ENCODE measurements at regions not wholly inside any gene's neighbourhood (a gene's known extent, or its start where the extent isn't known, plus 50 kb on each side); places are given as distances from the start of the nearest gene placed in this dataset.

DNA sequence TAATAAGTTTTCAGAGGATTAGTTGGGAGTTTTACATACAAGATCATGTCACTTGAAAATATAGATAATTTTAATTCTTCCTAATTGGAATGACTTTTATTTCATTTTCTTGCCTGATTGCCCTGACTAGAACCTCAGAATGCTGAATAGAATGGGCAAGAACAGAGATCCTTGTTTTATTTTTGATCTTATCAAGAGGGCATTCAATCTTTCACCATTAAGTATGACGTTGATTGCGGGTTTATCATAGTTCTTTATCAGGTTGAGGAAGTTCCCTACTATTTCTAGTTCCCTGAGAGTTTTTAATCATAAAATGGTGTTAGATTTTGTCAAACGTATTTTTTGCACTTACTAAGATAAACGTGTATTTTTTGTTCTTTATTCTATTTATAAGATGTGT is 124.3 kb downstream of the DICER1 start:
- Histone ChIP-seq H3K18ac (ENCODE audit: insufficient read length, low read depth, low read length) (no peak overlapping the region), H3K56ac (ENCODE audit: insufficient read length, low read depth, low read length) (no peak overlapping the region), H2BK15ac (ENCODE audit: low read depth, low read length) (no peak overlapping the region), H3K4me1 (ENCODE audit: insufficient read depth, low read length) (no peaks in the 10 kb centered on the region), H4K91ac (ENCODE audit: insufficient read length, low read depth, low read length) (no peak overlapping the region), H3K14ac (ENCODE audit: insufficient read depth, low read length) (no peak overlapping the region), H3K79me2 (ENCODE audit: insufficient read depth, low read length) (no peaks in the 10 kb centered on the region), H3K4ac (ENCODE audit: low read depth, low read length) (no peak overlapping the region), H3K79me1 (ENCODE audit: insufficient read depth, low read depth, low read length, poor library complexity, severe bottlenecking) (no peaks in the 10 kb centered on the region), H2BK120ac (ENCODE audit: low read depth, low read length, poor library complexity, severe bottlenecking) (no peak overlapping the region), H3K27ac (ENCODE audit: insufficient read length, low read depth, low read length) (no peak overlapping the region), H3K9me3 (ENCODE audit: control insufficient read depth, low read depth, low read length) (no peaks in the 10 kb centered on the region), H4K8ac (replicated peaks; ENCODE audit: insufficient read length, low read depth, low read length) (no peak overlapping the region), H3K23ac (ENCODE audit: insufficient read length, low read depth, low read length) (no peak overlapping the region), H2BK20ac (ENCODE audit: low read depth, low read length, poor library complexity, severe bottlenecking) (no peak overlapping the region), H3T11ph (ENCODE audit: low read length) (no peak overlapping the region), H3K9ac (ENCODE audit: extremely low read depth, insufficient read length, low read length) (no peak overlapping the region), H2BK12ac (ENCODE audit: insufficient read length, low read depth, low read length) (no peak overlapping the region), H3K23me2 (ENCODE audit: insufficient read length, low read depth, low read length, poor library complexity, severe bottlenecking) (no peaks in the 10 kb centered on the region), H2AFZ (ENCODE audit: low read length) (no peak overlapping the region), H4K20me1 (ENCODE audit: control insufficient read depth, insufficient read depth, insufficient read length) (no peaks in the 10 kb centered on the region), H2AK5ac (ENCODE audit: insufficient read length, low read length) (no peak overlapping the region), H4K5ac (ENCODE audit: insufficient read length, low read depth, low read length) (no peak overlapping the region), H3K27me3 (ENCODE audit: insufficient read depth, low read length) (no peaks in the 10 kb centered on the region), H3K4me2 (ENCODE audit: insufficient read depth, insufficient read length, low read length) (no peak overlapping the region), H2BK5ac (ENCODE audit: insufficient read length, low read length) (no peak overlapping the region)
- peaks cover 12 to 16% of the 10 kb centered on the region in 2 experiments for H3K9me3 Mint-ChIP-seq
- H3K36me3 Mint-ChIP-seq (ENCODE audit: insufficient read depth in 1 of 3, low read depth in 3 of 3) = peaks cover 0 to 6% (median 0%) of the 10 kb centered on the region in 3 experiments; a peak in 3 of 7 replicates
- no peak overlapping the region for H3K4me3 Mint-ChIP-seq
- DNase-seq = no peak
- peaks cover 4 to 5% of the 10 kb centered on the region in 2 experiments; a peak in 2 of 4 replicates for H3K4me1 Mint-ChIP-seq
- WGBS (ENCODE audit: extremely low coverage, insufficient read length, low lambda C conversion rate) = no CpG with 5 or more reads among the region's 4 CpGs
- TF ChIP-seq, protein P1, sequence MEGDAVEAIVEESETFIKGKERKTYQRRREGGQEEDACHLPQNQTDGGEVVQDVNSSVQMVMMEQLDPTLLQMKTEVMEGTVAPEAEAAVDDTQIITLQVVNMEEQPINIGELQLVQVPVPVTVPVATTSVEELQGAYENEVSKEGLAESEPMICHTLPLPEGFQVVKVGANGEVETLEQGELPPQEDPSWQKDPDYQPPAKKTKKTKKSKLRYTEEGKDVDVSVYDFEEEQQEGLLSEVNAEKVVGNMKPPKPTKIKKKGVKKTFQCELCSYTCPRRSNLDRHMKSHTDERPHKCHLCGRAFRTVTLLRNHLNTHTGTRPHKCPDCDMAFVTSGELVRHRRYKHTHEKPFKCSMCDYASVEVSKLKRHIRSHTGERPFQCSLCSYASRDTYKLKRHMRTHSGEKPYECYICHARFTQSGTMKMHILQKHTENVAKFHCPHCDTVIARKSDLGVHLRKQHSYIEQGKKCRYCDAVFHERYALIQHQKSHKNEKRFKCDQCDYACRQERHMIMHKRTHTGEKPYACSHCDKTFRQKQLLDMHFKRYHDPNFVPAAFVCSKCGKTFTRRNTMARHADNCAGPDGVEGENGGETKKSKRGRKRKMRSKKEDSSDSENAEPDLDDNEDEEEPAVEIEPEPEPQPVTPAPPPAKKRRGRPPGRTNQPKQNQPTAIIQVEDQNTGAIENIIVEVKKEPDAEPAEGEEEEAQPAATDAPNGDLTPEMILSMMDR (conservative IDR thresholded peaks at IDR 0.05) = no peak
- H3K27me3 Mint-ChIP-seq (ENCODE audit: low read depth) = no peaks in the 10 kb centered on the region; the same call in 1 of the 2 replicates
- H3K27ac Mint-ChIP-seq = no peak overlapping the region

Measured in H9 (cell line).